ENCODE measurements at regions not wholly inside any gene's neighbourhood (a gene's known extent, or its start where the extent isn't known, plus 50 kb on each side); places are given as distances from the start of the nearest gene placed in this dataset.

GRCh38 chr2:121049950-121050585, 234.9 kb downstream of the TFCP2L1 start:
- TF ChIP-seq, protein P1, sequence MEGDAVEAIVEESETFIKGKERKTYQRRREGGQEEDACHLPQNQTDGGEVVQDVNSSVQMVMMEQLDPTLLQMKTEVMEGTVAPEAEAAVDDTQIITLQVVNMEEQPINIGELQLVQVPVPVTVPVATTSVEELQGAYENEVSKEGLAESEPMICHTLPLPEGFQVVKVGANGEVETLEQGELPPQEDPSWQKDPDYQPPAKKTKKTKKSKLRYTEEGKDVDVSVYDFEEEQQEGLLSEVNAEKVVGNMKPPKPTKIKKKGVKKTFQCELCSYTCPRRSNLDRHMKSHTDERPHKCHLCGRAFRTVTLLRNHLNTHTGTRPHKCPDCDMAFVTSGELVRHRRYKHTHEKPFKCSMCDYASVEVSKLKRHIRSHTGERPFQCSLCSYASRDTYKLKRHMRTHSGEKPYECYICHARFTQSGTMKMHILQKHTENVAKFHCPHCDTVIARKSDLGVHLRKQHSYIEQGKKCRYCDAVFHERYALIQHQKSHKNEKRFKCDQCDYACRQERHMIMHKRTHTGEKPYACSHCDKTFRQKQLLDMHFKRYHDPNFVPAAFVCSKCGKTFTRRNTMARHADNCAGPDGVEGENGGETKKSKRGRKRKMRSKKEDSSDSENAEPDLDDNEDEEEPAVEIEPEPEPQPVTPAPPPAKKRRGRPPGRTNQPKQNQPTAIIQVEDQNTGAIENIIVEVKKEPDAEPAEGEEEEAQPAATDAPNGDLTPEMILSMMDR (IDR thresholded peaks at IDR 0.05; ENCODE audit: insufficient read depth, low read depth, low read length): no peak
- no peak for TF ChIP-seq EZH2 (IDR thresholded peaks at IDR 0.05; ENCODE audit: insufficient read depth, low read length)
